KMS-11 (cell line): ENCODE measurements at regions not wholly inside any gene's neighbourhood (a gene's known extent, or its start where the extent isn't known, plus 50 kb on each side); places are given as distances from the start of the nearest gene placed in this dataset.
"Not testable (repeated sequence)": the region's sequence is repeated elsewhere in the genome, so short reads cannot be mapped to it uniquely, and the experiment has no call there.

Experiments used
- H2AFZ ChIP-seq: fragments of 200-600 bp; sonication (generic); 2 replicates; pipeline ENCODE4 v1.6.1; 2016; ENCODE audit warnings: antibody characterized with exemption, mixed run types, low read depth
- H3K27ac ChIP-seq: fragments of 200-600 bp; sonication (generic); 2 replicates; pipeline ENCODE4 v1.6.1; 2016; ENCODE audit warnings: mild to moderate bottlenecking, mixed run types
- H3K27me3 ChIP-seq: fragments of 200-600 bp; sonication (generic); 2 replicates; pipeline ENCODE4 v1.6.1; 2017; ENCODE audit warnings: mild to moderate bottlenecking, low read depth, mixed run types, moderate library complexity; ENCODE audit not compliant: insufficient read depth
- H3K36me3 ChIP-seq: fragments of 200-600 bp; sonication (generic); 2 replicates; pipeline ENCODE4 v1.6.1; 2017; ENCODE audit warnings: mild to moderate bottlenecking, mixed run types; ENCODE audit not compliant: insufficient read depth
- H3K4me1 ChIP-seq: fragments of 200-600 bp; sonication (generic); 2 replicates; pipeline ENCODE4 v1.6.1; 2016; ENCODE audit warnings: mild to moderate bottlenecking, low read depth, mixed run types; ENCODE audit not compliant: poor library complexity, severe bottlenecking
- H3K4me2 ChIP-seq: fragments of 200-600 bp; sonication (generic); 2 replicates; pipeline ENCODE4 v1.7.0; 2016; ENCODE audit warnings: mild to moderate bottlenecking, mixed run types
- H3K4me3 ChIP-seq: fragments of 200-600 bp; sonication (generic); IDR thresholded peaks from 2 replicates; pipeline ENCODE4 v1.6.1; 2017; ENCODE audit warnings: low read depth, low read length, mixed read lengths; ENCODE audit not compliant: insufficient read depth
- H3K79me2 ChIP-seq: fragments of 200-600 bp; sonication (generic); 2 replicates; pipeline ENCODE4 v1.6.1; 2016; ENCODE audit warnings: low read depth, mixed run types; ENCODE audit not compliant: insufficient read depth
- H3K9ac ChIP-seq: fragments of 200-600 bp; sonication (generic); 2 replicates; pipeline ENCODE4 v1.6.1; 2016; ENCODE audit warnings: mild to moderate bottlenecking, mixed run types
- H4K20me1 ChIP-seq: fragments of 200-600 bp; sonication (generic); 2 replicates; pipeline ENCODE4 v1.6.1; 2016; ENCODE audit warnings: mild to moderate bottlenecking, mixed run types; ENCODE audit not compliant: insufficient read depth
- CTCF ChIP-seq: fragments of 200-600 bp; sonication (generic); conservative IDR thresholded peaks from 2 replicates; pipeline ENCODE4 v1.6.1; 2017; ENCODE audit warnings: low read depth, mild to moderate bottlenecking, antibody characterized with exemption, low read length, moderate library complexity, mixed read lengths

DNA sequence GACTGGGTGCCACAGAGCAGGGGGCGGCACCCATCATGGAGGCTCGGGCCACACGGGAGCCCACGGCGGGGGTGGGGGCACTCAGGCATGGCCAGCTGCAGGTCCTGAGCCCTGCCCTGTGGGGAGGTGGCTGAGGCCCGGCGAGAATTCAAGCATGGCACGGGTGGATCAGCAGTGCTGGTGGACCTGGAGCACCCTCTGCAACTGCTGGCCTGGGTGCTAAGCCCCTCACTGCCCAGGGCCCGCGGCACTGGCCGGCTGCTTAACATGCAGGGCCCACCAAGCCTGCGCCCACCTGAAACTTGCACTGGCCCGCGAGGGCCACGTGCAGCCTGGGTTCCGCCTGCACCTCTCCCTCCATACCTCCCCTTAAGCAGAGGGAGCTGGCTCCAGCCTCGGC is 258.6 kb downstream of the CENPC start:
- Histone ChIP-seq H4K20me1 (no peaks in the 10 kb centered on the region), H3K36me3 (no peaks in the 10 kb centered on the region), H3K27me3 (no peaks in the 10 kb centered on the region), H3K79me2 (no peaks in the 10 kb centered on the region), H3K27ac (no peak overlapping the region), H3K4me2 (no peak overlapping the region), H2AFZ (no peak overlapping the region), H3K9ac (no peak overlapping the region), H3K4me3 (no peak overlapping the region), H3K4me1 (no peaks in the 10 kb centered on the region)
- no peak for TF ChIP-seq CTCF

DNA sequence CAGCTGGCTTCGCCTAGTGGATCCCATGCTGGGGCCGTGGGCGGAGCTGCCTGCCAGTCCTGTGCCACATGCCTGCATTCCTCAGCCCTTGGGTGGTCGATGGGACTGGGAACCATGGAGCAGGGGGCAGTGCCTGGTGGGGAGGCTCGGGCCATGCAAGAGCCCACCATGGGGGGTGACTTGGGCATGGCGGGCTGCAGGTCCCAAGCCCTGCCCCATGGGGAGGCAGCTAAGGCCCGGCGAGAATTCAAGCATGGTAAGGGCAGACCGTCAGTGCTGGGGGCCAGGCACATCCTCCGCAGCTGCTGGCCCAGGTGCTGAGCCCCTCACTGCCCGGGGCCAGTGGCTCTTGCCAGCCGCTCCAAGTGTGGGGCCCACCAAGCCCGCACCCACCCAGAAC is 262.6 kb downstream of the CENPC start:
- Histone ChIP-seq H4K20me1 (no peaks in the 10 kb centered on the region), H3K36me3 (no peaks in the 10 kb centered on the region), H3K4me2 (no peak overlapping the region), H3K4me1 (no peaks in the 10 kb centered on the region), H3K9ac (no peak overlapping the region), H2AFZ (no peak overlapping the region), H3K4me3 (no peak overlapping the region), H3K79me2 (no peaks in the 10 kb centered on the region), H3K27ac (no peak overlapping the region), H3K27me3 (no peaks in the 10 kb centered on the region)
- no peak for TF ChIP-seq CTCF

DNA sequence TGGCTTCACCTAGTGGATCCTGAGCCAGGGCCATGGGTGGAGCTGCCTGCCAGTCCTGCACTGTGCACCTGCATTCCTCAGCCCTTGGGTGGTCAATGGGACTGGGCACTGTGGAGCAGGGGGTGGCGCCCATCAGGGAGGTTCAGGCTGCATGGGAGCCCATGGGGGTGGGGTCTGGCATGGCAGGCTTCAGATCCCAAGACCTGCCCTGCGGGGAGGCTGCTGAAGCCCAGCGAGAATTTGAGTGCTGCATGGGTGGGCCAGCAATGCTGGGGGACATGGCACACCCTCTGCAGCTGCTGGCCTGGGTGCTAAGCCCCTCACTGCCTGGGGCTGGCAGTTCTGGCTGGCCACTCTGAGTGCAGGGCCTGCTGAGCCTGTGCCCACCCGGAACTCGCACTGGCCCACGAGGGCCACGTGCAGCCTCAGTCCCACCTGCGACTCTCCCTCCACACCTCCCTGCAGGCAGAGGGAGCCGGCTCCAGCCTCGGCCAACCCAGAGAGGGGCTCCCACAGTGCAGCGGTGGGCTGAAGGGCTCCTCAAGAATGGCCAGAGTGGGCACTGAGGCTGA is 270.0 kb downstream of the CENPC start:
- H4K20me1 ChIP-seq = no peaks in the 10 kb centered on the region
- no peak overlapping the region for H2AFZ ChIP-seq
- no peaks in the 10 kb centered on the region for H3K79me2 ChIP-seq
- H3K4me3 ChIP-seq = no peak overlapping the region
- H3K27ac ChIP-seq = no peak overlapping the region
- no peaks in the 10 kb centered on the region for H3K36me3 ChIP-seq
- no peaks in the 10 kb centered on the region for H3K4me1 ChIP-seq
- no peak overlapping the region for H3K4me2 ChIP-seq
- TF ChIP-seq CTCF = no peak
- H3K27me3 ChIP-seq = no peaks in the 10 kb centered on the region
- no peak overlapping the region for H3K9ac ChIP-seq

DNA sequence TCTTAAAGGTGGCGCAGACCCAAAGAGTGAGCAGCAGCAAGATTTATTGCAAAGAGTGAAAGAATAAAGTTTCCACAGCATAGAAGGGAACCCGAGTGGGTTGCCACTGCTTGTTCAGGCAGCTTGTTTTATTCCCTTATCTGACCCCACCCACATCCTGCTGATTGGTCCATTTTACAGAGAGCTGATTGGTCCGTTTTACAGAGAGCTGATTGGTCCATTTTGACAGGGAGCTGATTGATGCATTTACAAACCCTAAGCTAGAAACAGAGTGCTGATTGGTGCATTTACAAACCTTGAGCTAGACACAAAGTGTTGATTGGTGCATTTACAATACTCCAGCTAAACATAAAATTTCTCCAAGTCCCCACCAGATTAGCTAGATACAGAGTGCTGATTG is 270.6 kb downstream of the CENPC start:
- not testable (repeated sequence) for H3K4me3 ChIP-seq, H2AFZ ChIP-seq, H3K4me1 ChIP-seq, H4K20me1 ChIP-seq, H3K36me3 ChIP-seq, H3K4me2 ChIP-seq, H3K27me3 ChIP-seq, H3K27ac ChIP-seq, H3K79me2 ChIP-seq, H3K9ac ChIP-seq

DNA sequence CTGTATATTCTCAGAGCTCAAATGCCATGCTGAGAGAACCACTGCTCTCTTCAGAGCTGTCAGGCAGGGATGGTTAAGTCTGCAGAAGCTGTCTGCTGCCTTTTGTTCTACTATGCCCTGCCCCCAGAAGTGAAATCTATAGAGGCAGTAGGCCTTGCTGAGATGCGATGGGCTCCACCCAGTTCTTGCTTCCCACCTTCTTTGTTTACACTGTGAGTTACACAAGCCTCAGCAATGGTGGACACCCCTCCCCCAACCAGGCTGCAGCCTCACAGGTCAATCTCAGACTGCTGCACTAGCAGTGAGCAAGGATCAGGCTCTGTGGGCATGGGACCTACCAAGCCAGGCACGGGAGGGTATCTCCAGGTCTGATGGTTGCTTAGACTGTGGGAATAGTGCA is 271.6 kb downstream of the CENPC start:
- no peak for TF ChIP-seq CTCF
- Histone ChIP-seq H3K4me3 (no peak overlapping the region), H3K4me2 (no peak overlapping the region), H3K36me3 (no peaks in the 10 kb centered on the region), H3K27ac (no peak overlapping the region), H3K27me3 (no peaks in the 10 kb centered on the region), H3K9ac (no peak overlapping the region), H3K79me2 (no peaks in the 10 kb centered on the region), H2AFZ (no peak overlapping the region), H3K4me1 (no peaks in the 10 kb centered on the region), H4K20me1 (no peaks in the 10 kb centered on the region)
